Breast epithelium (tissue), 4 donors: ENCODE measurements at regions not wholly inside any gene's neighbourhood (a gene's known extent, or its start where the extent isn't known, plus 50 kb on each side); places are given as distances from the start of the nearest gene placed in this dataset.

Experiments
- DNase-seq, 2 donors: peaks; one replicate each; pipeline ENCODE4 v3.0.0-alpha.2; 2019; ENCODE audit warnings: low spot score in 2 of 2
- H3K27ac ChIP-seq, 2 donors: fragments of 200-600 bp; sonication (generic) in 1 of 2; one replicate each; pipeline ENCODE4 v1.5.1; 2016 to 2019; ENCODE audit warnings: mild to moderate bottlenecking in 1 of 2
- H3K27me3 ChIP-seq, 2 donors: fragments of 200-600 bp; sonication (generic) in 1 of 2; one replicate each; pipeline versions ENCODE4 v1.5.1 to v1.6.0; 2017 to 2019; ENCODE audit warnings: control low read depth in 1 of 2, mild to moderate bottlenecking in 1 of 2
- H3K36me3 ChIP-seq: fragments of 200-600 bp; one replicate; pipeline ENCODE4 v1.5.1; 2019
- H3K4me1 ChIP-seq, 2 donors: fragments of 200-600 bp; sonication (generic); one replicate each; pipeline ENCODE4 v1.5.1; 2016 to 2019; ENCODE audit warnings: control low read depth in 1 of 2
- H3K4me3 ChIP-seq, 3 donors: fragments of 200-600 bp; sonication (generic); 1 replicate in 2 of 3; 2 replicates in 1 of 3; pipeline ENCODE4 v1.5.1; 2016 to 2019; ENCODE audit warnings: mild to moderate bottlenecking in 3 of 3, moderate library complexity in 2 of 3
- H3K9me3 ChIP-seq, 2 donors: fragments of 200-600 bp; sonication (generic) in 1 of 2; one replicate each; pipeline ENCODE4 v1.5.1; 2016 to 2019; ENCODE audit warnings: control low read depth in 1 of 2
- POLR2A ChIP-seq: fragments of 450-650 bp; IDR thresholded peaks from one replicate; pipeline ENCODE4 v1.6.1; 2016; ENCODE audit warnings: antibody characterized with exemption, mild to moderate bottlenecking, moderate library complexity
- POLR2AphosphoS5 ChIP-seq, 3 donors: sonication (generic); formaldehyde crosslinking; IDR thresholded peaks; one replicate each; pipeline ENCODE4 v1.6.1; 2017; ENCODE audit warnings: antibody characterized with exemption in 3 of 3
- intact Hi-C: fragments of 100-400 bp; cut with DNase I; formaldehyde crosslinking; loops from one replicate; pipeline ENCODE4 v1.15.1; 2023; ENCODE audit warnings: low total_unique reads
- TF ChIP-seq, protein P1 (sequence below), 3 donors: fragments of 450-650 bp; IDR thresholded peaks; one replicate each; pipeline ENCODE4 v1.5.1; 2016 to 2017; ENCODE audit warnings: antibody characterized with exemption in 3 of 3, mild to moderate bottlenecking in 3 of 3, moderate library complexity in 3 of 3

DNA sequence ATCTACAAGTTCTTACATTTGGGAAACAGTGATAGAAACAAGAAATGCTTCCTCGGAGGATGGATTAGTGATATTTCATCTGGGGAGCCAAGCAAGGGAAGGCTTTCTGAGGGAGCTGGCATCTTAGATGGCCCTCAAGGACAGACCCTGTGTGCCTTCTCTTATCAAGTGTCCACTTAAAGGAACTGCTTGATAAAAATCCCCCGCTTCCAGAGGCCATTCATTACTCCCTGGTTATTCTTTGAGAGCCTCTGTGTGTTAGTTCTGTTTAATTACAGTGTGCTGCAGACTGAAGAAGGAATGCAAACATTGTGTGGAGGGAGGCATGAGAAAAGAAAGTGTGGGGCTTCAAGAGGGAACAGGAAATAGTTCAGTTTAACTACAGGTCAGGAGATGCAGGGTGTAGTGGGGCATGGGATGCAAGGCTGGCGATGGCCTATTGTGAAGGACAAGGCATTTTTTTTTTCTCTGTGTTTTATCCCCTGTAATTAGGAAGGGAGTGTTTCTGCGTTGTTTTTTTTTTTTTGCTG is 145.4 kb downstream of the SNX10 start:
- H3K27me3 ChIP-seq = no peaks in the 10 kb centered on the region
- no peak overlapping the region for H3K27ac ChIP-seq
- TF ChIP-seq, protein P1, sequence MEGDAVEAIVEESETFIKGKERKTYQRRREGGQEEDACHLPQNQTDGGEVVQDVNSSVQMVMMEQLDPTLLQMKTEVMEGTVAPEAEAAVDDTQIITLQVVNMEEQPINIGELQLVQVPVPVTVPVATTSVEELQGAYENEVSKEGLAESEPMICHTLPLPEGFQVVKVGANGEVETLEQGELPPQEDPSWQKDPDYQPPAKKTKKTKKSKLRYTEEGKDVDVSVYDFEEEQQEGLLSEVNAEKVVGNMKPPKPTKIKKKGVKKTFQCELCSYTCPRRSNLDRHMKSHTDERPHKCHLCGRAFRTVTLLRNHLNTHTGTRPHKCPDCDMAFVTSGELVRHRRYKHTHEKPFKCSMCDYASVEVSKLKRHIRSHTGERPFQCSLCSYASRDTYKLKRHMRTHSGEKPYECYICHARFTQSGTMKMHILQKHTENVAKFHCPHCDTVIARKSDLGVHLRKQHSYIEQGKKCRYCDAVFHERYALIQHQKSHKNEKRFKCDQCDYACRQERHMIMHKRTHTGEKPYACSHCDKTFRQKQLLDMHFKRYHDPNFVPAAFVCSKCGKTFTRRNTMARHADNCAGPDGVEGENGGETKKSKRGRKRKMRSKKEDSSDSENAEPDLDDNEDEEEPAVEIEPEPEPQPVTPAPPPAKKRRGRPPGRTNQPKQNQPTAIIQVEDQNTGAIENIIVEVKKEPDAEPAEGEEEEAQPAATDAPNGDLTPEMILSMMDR (IDR thresholded peaks at IDR 0.05) = no peak
- no peak for TF ChIP-seq POLR2AphosphoS5 (IDR thresholded peaks at IDR 0.05)
- TF ChIP-seq POLR2A = no peak
- DNase-seq = no peak
- H3K4me1 ChIP-seq = no peaks in the 10 kb centered on the region
- H3K9me3 ChIP-seq = no peaks in the 10 kb centered on the region
- H3K36me3 ChIP-seq = no peaks in the 10 kb centered on the region
- intact Hi-C loops = loop anchor here (10.0 kb wide), 1 partner anchor 1682 kb away; the partner anchor contains the start of gene GSDME
- no peak overlapping the region for H3K4me3 ChIP-seq

DNA sequence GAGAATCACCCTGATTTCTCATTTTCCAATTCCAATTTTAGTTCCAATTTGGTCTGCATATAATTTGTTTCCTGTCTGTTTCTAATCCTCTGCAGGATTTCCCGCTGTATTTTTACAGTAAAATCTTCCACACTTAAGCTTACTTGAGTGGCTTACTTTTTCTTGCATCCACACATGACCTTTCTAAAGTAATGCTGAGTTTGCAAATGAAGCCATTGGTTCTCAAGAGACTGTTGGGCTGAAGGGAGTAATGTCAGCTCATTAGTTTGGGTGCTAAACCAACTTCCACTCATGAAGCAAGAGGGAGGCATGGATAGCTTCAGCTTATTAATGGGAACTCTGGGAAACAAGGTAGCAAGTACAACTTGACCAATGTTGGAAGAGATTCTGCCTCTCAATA is 146.4 kb downstream of the SNX10 start:
- H3K27ac ChIP-seq = no peak overlapping the region

DNA sequence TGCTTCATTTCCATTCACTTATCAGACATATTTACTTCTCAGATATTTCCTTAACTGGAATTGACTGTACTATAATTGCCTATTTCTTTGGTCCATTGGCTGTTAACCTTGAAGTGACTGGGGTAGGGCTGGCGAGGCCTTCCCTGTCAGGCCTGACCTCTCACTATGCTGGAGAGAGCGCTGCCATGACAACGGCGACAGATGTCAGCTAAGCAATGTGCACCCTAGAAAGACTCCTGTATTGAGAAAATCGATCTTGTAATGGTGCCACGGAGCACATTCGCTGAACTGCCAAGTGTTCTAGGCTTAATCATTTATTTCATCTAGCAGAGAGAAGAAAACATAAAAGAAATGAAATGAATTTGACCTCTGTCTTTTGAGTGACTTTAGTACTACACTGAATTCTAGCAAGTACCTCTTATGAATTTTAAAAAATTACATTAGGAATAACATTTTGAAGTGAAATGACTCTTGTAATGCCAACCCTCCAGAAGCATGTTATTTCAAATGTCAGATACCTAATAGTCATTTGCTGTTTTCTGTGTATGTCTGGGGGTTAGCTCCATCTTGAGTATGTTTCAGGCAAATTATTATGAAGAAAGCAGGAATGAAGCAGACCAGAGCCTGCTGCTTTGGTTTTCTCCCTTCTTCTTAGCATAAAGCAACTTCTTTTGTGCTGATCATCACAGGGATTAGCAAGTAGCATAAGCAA is 148.0 kb downstream of the SNX10 start:
- no peak overlapping the region for H3K27ac ChIP-seq
- intact Hi-C loops = loop anchor here (10.0 kb wide), 1 partner anchor 1685 kb away; the partner anchor contains the start of gene GSDME
- TF ChIP-seq POLR2A = no peak
- TF ChIP-seq, protein P1 (IDR thresholded peaks at IDR 0.05) = no peak
- no peak for TF ChIP-seq POLR2AphosphoS5 (IDR thresholded peaks at IDR 0.05)
- no peak for DNase-seq
- H3K27me3 ChIP-seq = no peaks in the 10 kb centered on the region
- no peaks in the 10 kb centered on the region for H3K9me3 ChIP-seq
- H3K4me1 ChIP-seq = no peaks in the 10 kb centered on the region
- no peak overlapping the region for H3K4me3 ChIP-seq
- no peaks in the 10 kb centered on the region for H3K36me3 ChIP-seq

More for the DNA sequence above, 146.4 kb downstream of the SNX10 start:
- Histone ChIP-seq H3K36me3 (no peaks in the 10 kb centered on the region), H3K27me3 (no peaks in the 10 kb centered on the region), H3K9me3 (no peaks in the 10 kb centered on the region), H3K4me1 (no peaks in the 10 kb centered on the region), H3K4me3 (no peak overlapping the region)
- DNase-seq = no peak
- intact Hi-C loops = loop anchor here (10.0 kb wide), 1 partner anchor 1683 kb away; the partner anchor contains the start of gene GSDME
- TF ChIP-seq POLR2A = no peak
- no peak for TF ChIP-seq POLR2AphosphoS5 (IDR thresholded peaks at IDR 0.05)
- TF ChIP-seq, protein P1 (IDR thresholded peaks at IDR 0.05) = no peak

DNA sequence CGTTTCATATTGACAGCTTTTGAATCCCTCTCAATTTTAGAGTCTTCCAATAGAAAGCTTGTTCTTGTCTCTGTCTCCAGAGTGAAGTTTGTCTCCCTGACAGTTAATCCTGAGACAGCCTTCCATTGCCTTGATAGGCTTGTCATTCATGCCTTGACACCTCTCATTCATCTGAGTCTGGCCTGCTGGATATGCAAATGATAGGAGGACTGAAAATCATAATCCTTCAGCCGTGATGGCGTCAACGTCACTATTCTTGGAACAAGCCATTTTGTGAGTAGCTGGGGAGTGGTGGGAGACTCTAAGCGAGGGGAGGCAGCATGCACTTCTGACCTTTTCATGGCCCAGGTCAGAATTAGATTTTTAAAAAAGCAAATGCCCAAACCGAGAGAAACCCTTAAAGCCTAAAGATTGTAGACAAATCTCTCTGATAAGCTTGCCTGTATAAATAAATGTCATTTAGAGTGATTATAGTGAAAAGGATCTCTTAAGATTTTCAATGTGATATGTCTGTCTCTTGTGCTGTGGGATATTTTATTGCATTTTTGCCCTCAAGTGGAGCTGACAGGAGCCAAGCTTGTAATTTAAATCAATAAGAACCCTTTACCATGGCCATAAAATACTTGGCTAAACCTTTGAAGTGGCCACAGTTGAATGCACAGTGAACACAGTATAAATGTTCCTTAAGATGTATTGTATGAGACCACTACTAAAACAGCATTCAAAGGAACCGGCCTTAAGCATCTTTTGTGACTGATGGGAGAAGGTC is 148.8 kb downstream of the SNX10 start:
- no peaks in the 10 kb centered on the region for H3K9me3 ChIP-seq
- H3K4me3 ChIP-seq = no peak overlapping the region
- H3K4me1 ChIP-seq = no peaks in the 10 kb centered on the region
- H3K27me3 ChIP-seq = no peaks in the 10 kb centered on the region
- DNase-seq = no peak
- H3K27ac ChIP-seq = no peak overlapping the region
- intact Hi-C loops = no loop called here
- TF ChIP-seq POLR2A (no peak), POLR2AphosphoS5 (IDR thresholded peaks at IDR 0.05) (no peak)
- TF ChIP-seq, protein P1 (IDR thresholded peaks at IDR 0.05) = no peak
- H3K36me3 ChIP-seq = no peaks in the 10 kb centered on the region
